Fibroblast of lung (primary cell): ENCODE measurements at regions not wholly inside any gene's neighbourhood (a gene's known extent, or its start where the extent isn't known, plus 50 kb on each side); places are given as distances from the start of the nearest gene placed in this dataset.

Experiments
- DNase-seq, 2 donors: peaks; one replicate each; pipeline versions ENCODE4 v3.0.0 to v3.0.0-alpha.2; 2010; ENCODE audit warnings: low read depth in 2 of 2
- H2AFZ ChIP-seq: 2 replicates; pipeline ENCODE4 v1.5.1; 2012; ENCODE audit warnings: low read length, control low read depth, inconsistent platforms
- H3K27ac ChIP-seq: 2 replicates; pipeline ENCODE4 v1.5.1; 2011; ENCODE audit warnings: low read length, control low read depth; ENCODE audit not compliant: insufficient read depth
- H3K27me3 ChIP-seq: 2 replicates; pipeline ENCODE4 v1.5.1; 2011; ENCODE audit warnings: mild to moderate bottlenecking, low read length; ENCODE audit not compliant: control insufficient read depth, insufficient read depth
- H3K36me3 ChIP-seq: 2 replicates; pipeline ENCODE4 v1.5.1; 2011; ENCODE audit warnings: low read length; ENCODE audit not compliant: control insufficient read depth, insufficient read depth
- H3K4me1 ChIP-seq: 2 replicates; pipeline ENCODE4 v1.5.1; 2011; ENCODE audit warnings: low read length; ENCODE audit not compliant: control insufficient read depth, insufficient read depth; ENCODE audit errors: extremely low read depth
- H3K4me2 ChIP-seq: 2 replicates; pipeline ENCODE4 v1.5.1; 2011; ENCODE audit warnings: low read length, control low read depth; ENCODE audit not compliant: insufficient read depth; ENCODE audit errors: extremely low read depth
- H3K4me3 ChIP-seq, 4 experiments: fragments of 200-600 bp in 1 of 4; sonication (generic) in 1 of 4; replicated peaks in 1 of 4; 2 replicates each; pipeline ENCODE4 v1.5.1; 2011 to 2016; ENCODE audit warnings: low read length in 4 of 4, low read depth in 3 of 4, mild to moderate bottlenecking in 3 of 4, control low read depth in 2 of 4, inconsistent platforms in 1 of 4, mixed read lengths in 1 of 4; ENCODE audit not compliant: insufficient read depth in 1 of 4; ENCODE audit errors: control extremely low read depth in 1 of 4
- H3K79me2 ChIP-seq: 2 replicates; pipeline ENCODE4 v1.5.1; 2012; ENCODE audit warnings: mild to moderate bottlenecking, low read length, inconsistent platforms; ENCODE audit not compliant: control insufficient read depth, insufficient read depth
- H3K9ac ChIP-seq: 2 replicates; pipeline ENCODE4 v1.5.1; 2011; ENCODE audit warnings: mild to moderate bottlenecking, low read length, control low read depth; ENCODE audit not compliant: insufficient read depth
- H3K9me3 ChIP-seq: 2 replicates; pipeline ENCODE4 v1.5.1; 2012; ENCODE audit warnings: low read depth, low read length; ENCODE audit not compliant: control insufficient read depth, insufficient read depth
- H4K20me1 ChIP-seq: 2 replicates; pipeline ENCODE4 v1.5.1; 2011; ENCODE audit warnings: low read length; ENCODE audit not compliant: control insufficient read depth, insufficient read depth; ENCODE audit errors: extremely low read depth
- CTCF ChIP-seq, 2 donors: IDR thresholded peaks in 1 of 2; conservative IDR thresholded peaks in 1 of 2; 1 replicate in 1 of 2; 2 replicates in 1 of 2; pipeline ENCODE4 v1.5.1; 2011 to 2012; ENCODE audit warnings: low read length in 2 of 2, control low read depth in 1 of 2, inconsistent platforms in 1 of 2, low read depth in 1 of 2, mild to moderate bottlenecking in 1 of 2
- EZH2 ChIP-seq: IDR thresholded peaks from 2 replicates; pipeline ENCODE4 v1.5.1; 2012; ENCODE audit warnings: low read length, control low read depth, mild to moderate bottlenecking; ENCODE audit errors: missing control alignments

GRCh38 chr2:55995902-55996301 lies 72.3 kb upstream of the EFEMP1 start:
- Histone ChIP-seq H3K27ac (no peak overlapping the region), H3K79me2 (no peaks in the 10 kb centered on the region), H3K4me2 (no peak overlapping the region), H3K36me3 (no peaks in the 10 kb centered on the region), H3K4me3 (no peak overlapping the region), H4K20me1 (no peaks in the 10 kb centered on the region), H3K27me3 (no peaks in the 10 kb centered on the region), H2AFZ (no peak overlapping the region), H3K4me1 (peaks cover 4% of the 10 kb centered on the region), H3K9me3 (no peaks in the 10 kb centered on the region), H3K9ac (no peak overlapping the region)
- no peak for DNase-seq
- TF ChIP-seq CTCF (conservative IDR thresholded peaks at IDR 0.05 in 1 of 2, IDR thresholded peaks at IDR 0.05 in 1 of 2; ENCODE audit: low read depth in 1 of 2, low read length in 2 of 2), result no peak
- no peak for TF ChIP-seq EZH2

DNA sequence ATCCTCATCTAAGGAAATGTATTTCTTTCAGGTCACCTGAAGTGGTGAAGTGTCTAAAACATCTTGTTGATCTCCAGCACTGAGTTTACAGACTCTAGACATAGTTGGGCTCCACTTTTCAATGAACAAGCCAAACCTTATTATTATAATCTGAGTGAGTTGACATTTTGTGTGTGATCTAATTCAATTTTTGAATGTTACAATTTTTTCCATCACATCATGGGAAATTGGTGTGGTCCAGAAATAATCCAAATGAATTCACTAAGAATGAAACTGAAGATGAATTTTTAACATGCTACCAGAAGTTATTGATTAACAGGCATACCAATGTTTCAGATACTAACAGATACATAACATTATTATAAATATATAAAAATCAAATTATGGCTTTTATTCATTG lies 75.6 kb upstream of the EFEMP1 start:
- H3K4me2 ChIP-seq, result no peak overlapping the region
- no peaks in the 10 kb centered on the region for H3K79me2 ChIP-seq
- no peak overlapping the region for H3K4me3 ChIP-seq
- H3K9ac ChIP-seq, result no peak overlapping the region
- TF ChIP-seq CTCF (conservative IDR thresholded peaks at IDR 0.05 in 1 of 2, IDR thresholded peaks at IDR 0.05 in 1 of 2; ENCODE audit: low read depth in 1 of 2, low read length in 2 of 2) (no peak), EZH2 (no peak)
- no peaks in the 10 kb centered on the region for H4K20me1 ChIP-seq
- no peaks in the 10 kb centered on the region for H3K4me1 ChIP-seq
- H3K27ac ChIP-seq, result no peak overlapping the region
- no peaks in the 10 kb centered on the region for H3K36me3 ChIP-seq
- DNase-seq, result no peak
- no peaks in the 10 kb centered on the region for H3K9me3 ChIP-seq
- H3K27me3 ChIP-seq, result no peaks in the 10 kb centered on the region
- H2AFZ ChIP-seq, result no peak overlapping the region

GRCh38 chr2:55999790-56000189 lies 76.2 kb upstream of the EFEMP1 start:
- TF ChIP-seq EZH2, result no peak
- no peak for TF ChIP-seq CTCF (conservative IDR thresholded peaks at IDR 0.05 in 1 of 2, IDR thresholded peaks at IDR 0.05 in 1 of 2; ENCODE audit: low read depth in 1 of 2, low read length in 2 of 2)
- no peak overlapping the region for H3K4me2 ChIP-seq
- H3K36me3 ChIP-seq, result no peaks in the 10 kb centered on the region
- H3K79me2 ChIP-seq, result no peaks in the 10 kb centered on the region
- no peaks in the 10 kb centered on the region for H3K4me1 ChIP-seq
- H4K20me1 ChIP-seq, result no peaks in the 10 kb centered on the region
- no peaks in the 10 kb centered on the region for H3K27me3 ChIP-seq
- H3K9me3 ChIP-seq, result no peaks in the 10 kb centered on the region
- no peak overlapping the region for H3K9ac ChIP-seq
- DNase-seq, result no peak
- no peak overlapping the region for H3K4me3 ChIP-seq
- no peak overlapping the region for H3K27ac ChIP-seq
- H2AFZ ChIP-seq, result no peak overlapping the region
